MM.1S (cell line): ENCODE measurements at regions not wholly inside any gene's neighbourhood (a gene's known extent, or its start where the extent isn't known, plus 50 kb on each side); places are given as distances from the start of the nearest gene placed in this dataset.

Source experiments
- DNase-seq: peaks from one replicate; pipeline ENCODE4 v3.0.0-alpha.2; 2015
- H2AFZ ChIP-seq: fragments of 300-600 bp; sonication (generic); 2 replicates; pipeline ENCODE4 v1.6.0; 2016; ENCODE audit warnings: antibody characterized with exemption, low read length
- H3F3A ChIP-seq: fragments of 300-600 bp; sonication (generic); 2 replicates; pipeline ENCODE4 v1.6.1; 2016; ENCODE audit warnings: mild to moderate bottlenecking, antibody characterized with exemption, low read length, moderate library complexity, mixed read lengths; ENCODE audit not compliant: insufficient read depth
- H3K27ac ChIP-seq: fragments of 300-600 bp; sonication (generic); 2 replicates; pipeline ENCODE4 v1.5.1; 2016; ENCODE audit warnings: mild to moderate bottlenecking, low read length
- H3K27me3 ChIP-seq: fragments of 300-600 bp; sonication (generic); replicated peaks from 2 replicates; pipeline ENCODE4 v1.6.0; 2016; ENCODE audit warnings: low read length; ENCODE audit not compliant: insufficient read depth
- H3K36me3 ChIP-seq: fragments of 300-600 bp; sonication (generic); replicated peaks from 2 replicates; pipeline ENCODE4 v1.6.1; 2016; ENCODE audit warnings: mild to moderate bottlenecking, low read length, mixed read lengths; ENCODE audit not compliant: insufficient read depth
- H3K4me1 ChIP-seq: fragments of 300-600 bp; sonication (generic); 2 replicates; pipeline ENCODE4 v1.6.1; 2016; ENCODE audit warnings: low read length, mixed read lengths
- H3K4me2 ChIP-seq: fragments of 300-600 bp; sonication (generic); 2 replicates; pipeline ENCODE4 v1.6.0; 2016; ENCODE audit warnings: low read depth, low read length
- H3K4me3 ChIP-seq: fragments of 300-600 bp; sonication (generic); 2 replicates; pipeline ENCODE4 v1.5.1; 2016; ENCODE audit warnings: low read length, mixed read lengths
- H3K79me2 ChIP-seq: fragments of 300-600 bp; sonication (generic); 2 replicates; pipeline ENCODE4 v1.6.1; 2016; ENCODE audit warnings: mixed run types, low read length, mixed read lengths
- H3K9ac ChIP-seq: fragments of 300-600 bp; sonication (generic); 2 replicates; pipeline ENCODE4 v1.6.1; 2016; ENCODE audit warnings: low read length, mixed read lengths
- H3K9me2 ChIP-seq: fragments of 300-600 bp; sonication (generic); replicated peaks from 2 replicates; pipeline ENCODE4 v1.6.1; 2016; ENCODE audit warnings: mild to moderate bottlenecking, low read length, mixed read lengths; ENCODE audit not compliant: insufficient read depth
- H3K9me3 ChIP-seq: fragments of 300-600 bp; sonication (generic); replicated peaks from 2 replicates; pipeline ENCODE4 v1.6.1; 2016; ENCODE audit warnings: mild to moderate bottlenecking, low read length, mixed read lengths; ENCODE audit not compliant: insufficient read depth
- H4K20me1 ChIP-seq: fragments of 300-600 bp; sonication (generic); 2 replicates; pipeline ENCODE4 v1.6.1; 2016; ENCODE audit warnings: mild to moderate bottlenecking, low read length, moderate library complexity, mixed read lengths; ENCODE audit not compliant: insufficient read depth
- EZH2 ChIP-seq: fragments of 300-600 bp; sonication (generic); optimal IDR thresholded peaks from 2 replicates; pipeline ENCODE3; 2017; ENCODE audit warnings: low read depth, mild to moderate bottlenecking, antibody characterized with exemption, low read length, mixed read lengths
- EZH2phosphoT487 ChIP-seq: fragments of 300-600 bp; sonication (generic); IDR thresholded peaks from 2 replicates; pipeline ENCODE4 v1.6.1; 2018; ENCODE audit warnings: antibody characterized with exemption, low read length
- TF ChIP-seq, protein P1 (sequence below): fragments of 300-600 bp; sonication (generic); IDR thresholded peaks from 2 replicates; pipeline ENCODE4 v1.5.1; 2016; ENCODE audit warnings: antibody characterized with exemption, low read length, mixed read lengths

DNA sequence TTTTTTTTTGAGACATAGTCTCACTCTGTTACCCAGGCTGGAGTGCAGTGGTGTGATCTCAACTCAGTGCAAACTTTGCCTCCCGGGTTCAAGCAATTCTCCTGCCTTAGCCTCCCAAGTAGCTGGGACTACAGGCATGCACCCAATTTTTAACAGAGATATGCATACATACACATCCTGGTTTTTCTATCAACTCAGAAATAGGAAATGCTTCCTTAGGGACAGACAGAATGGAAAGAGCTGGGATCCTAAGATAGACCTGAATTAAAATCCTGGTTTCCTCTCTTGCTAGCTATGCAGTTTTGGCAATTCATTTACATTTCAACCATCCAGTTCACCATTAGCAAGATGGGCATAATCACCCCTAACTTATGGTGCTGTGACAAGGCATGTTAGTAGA lies 347.5 kb downstream of the GPAM start:
- Histone ChIP-seq H2AFZ (no peak overlapping the region), H3K4me3 (no peak overlapping the region), H3K4me1 (no peaks in the 10 kb centered on the region), H4K20me1 (no peaks in the 10 kb centered on the region), H3K27ac (no peak overlapping the region), H3K4me2 (no peak overlapping the region), H3K79me2 (no peaks in the 10 kb centered on the region), H3K36me3 (no peaks in the 10 kb centered on the region), H3K27me3 (no peaks in the 10 kb centered on the region), H3K9me3 (no peaks in the 10 kb centered on the region), H3K9ac (no peak overlapping the region), H3K9me2 (no peaks in the 10 kb centered on the region), H3F3A (no peaks in the 10 kb centered on the region)
- TF ChIP-seq EZH2 (no peak), EZH2phosphoT487 (no peak)
- TF ChIP-seq, protein P1, sequence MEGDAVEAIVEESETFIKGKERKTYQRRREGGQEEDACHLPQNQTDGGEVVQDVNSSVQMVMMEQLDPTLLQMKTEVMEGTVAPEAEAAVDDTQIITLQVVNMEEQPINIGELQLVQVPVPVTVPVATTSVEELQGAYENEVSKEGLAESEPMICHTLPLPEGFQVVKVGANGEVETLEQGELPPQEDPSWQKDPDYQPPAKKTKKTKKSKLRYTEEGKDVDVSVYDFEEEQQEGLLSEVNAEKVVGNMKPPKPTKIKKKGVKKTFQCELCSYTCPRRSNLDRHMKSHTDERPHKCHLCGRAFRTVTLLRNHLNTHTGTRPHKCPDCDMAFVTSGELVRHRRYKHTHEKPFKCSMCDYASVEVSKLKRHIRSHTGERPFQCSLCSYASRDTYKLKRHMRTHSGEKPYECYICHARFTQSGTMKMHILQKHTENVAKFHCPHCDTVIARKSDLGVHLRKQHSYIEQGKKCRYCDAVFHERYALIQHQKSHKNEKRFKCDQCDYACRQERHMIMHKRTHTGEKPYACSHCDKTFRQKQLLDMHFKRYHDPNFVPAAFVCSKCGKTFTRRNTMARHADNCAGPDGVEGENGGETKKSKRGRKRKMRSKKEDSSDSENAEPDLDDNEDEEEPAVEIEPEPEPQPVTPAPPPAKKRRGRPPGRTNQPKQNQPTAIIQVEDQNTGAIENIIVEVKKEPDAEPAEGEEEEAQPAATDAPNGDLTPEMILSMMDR, result no peak
- no peak for DNase-seq

DNA sequence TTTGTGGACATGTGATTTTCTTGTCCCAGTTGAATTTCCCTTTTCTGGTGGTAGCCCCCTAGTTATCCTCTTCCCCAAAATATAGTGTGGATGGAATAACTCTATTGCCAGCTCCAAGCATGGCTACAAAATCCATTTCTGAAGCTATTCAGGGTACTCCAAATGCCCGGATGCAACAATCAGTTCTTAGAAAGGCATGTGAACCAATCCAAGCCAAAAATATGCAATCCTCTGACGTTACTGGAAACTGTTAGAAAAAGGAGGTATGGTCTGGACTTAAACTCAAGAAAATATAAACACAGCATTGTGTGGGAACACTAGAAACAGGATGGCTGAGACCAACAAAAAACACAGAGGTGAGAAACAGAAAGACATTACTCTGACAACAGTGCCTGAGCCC lies 347.0 kb downstream of the GPAM start:
- H3K9ac ChIP-seq, result no peak overlapping the region
- H3K36me3 ChIP-seq, result no peaks in the 10 kb centered on the region
- no peaks in the 10 kb centered on the region for H3K9me2 ChIP-seq
- no peak overlapping the region for H3K4me2 ChIP-seq
- H3K79me2 ChIP-seq, result no peaks in the 10 kb centered on the region
- no peaks in the 10 kb centered on the region for H3F3A ChIP-seq
- no peak for TF ChIP-seq EZH2
- TF ChIP-seq EZH2phosphoT487, result no peak
- TF ChIP-seq, protein P1, result no peak
- no peaks in the 10 kb centered on the region for H3K9me3 ChIP-seq
- H3K27me3 ChIP-seq, result no peaks in the 10 kb centered on the region
- H3K4me1 ChIP-seq, result no peaks in the 10 kb centered on the region
- no peak for DNase-seq
- no peak overlapping the region for H2AFZ ChIP-seq
- no peaks in the 10 kb centered on the region for H4K20me1 ChIP-seq
- no peak overlapping the region for H3K27ac ChIP-seq
- H3K4me3 ChIP-seq, result no peak overlapping the region

DNA sequence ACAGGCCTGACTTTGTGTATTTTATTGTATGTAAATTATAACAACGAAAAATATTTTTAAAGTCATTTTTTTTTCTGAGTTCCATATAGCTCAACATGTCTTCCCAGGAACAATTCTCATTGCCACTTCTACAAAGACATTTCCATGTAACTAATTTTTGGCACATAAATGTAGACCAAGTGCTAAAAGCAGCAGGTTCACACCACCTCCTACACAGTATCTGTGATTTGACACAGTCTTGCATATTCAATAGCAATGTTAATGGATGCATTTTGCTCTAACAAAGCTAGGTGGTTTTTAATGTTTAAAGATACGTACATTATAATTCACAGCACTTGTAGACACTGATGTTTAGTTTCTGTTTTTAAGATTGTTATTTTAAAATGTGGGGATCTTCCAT lies 346.5 kb downstream of the GPAM start:
- no peaks in the 10 kb centered on the region for H3K27me3 ChIP-seq
- no peaks in the 10 kb centered on the region for H3F3A ChIP-seq
- no peak overlapping the region for H3K4me3 ChIP-seq
- TF ChIP-seq, protein P1, result no peak
- TF ChIP-seq EZH2, result no peak
- TF ChIP-seq EZH2phosphoT487, result no peak
- no peak overlapping the region for H3K4me2 ChIP-seq
- no peak overlapping the region for H2AFZ ChIP-seq
- H3K9me3 ChIP-seq, result no peaks in the 10 kb centered on the region
- H3K4me1 ChIP-seq, result no peaks in the 10 kb centered on the region
- no peak overlapping the region for H3K27ac ChIP-seq
- H3K9ac ChIP-seq, result no peak overlapping the region
- no peak for DNase-seq
- no peaks in the 10 kb centered on the region for H3K9me2 ChIP-seq
- no peaks in the 10 kb centered on the region for H3K79me2 ChIP-seq
- H3K36me3 ChIP-seq, result no peaks in the 10 kb centered on the region
- no peaks in the 10 kb centered on the region for H4K20me1 ChIP-seq
